HepG2 (cell line): ENCODE measurements at regions not wholly inside any gene's neighbourhood (a gene's known extent, or its start where the extent isn't known, plus 50 kb on each side); places are given as distances from the start of the nearest gene placed in this dataset.

Experiments used
- ATAC-seq: fragments of 200-7000 bp; cut with Tn5 transposase; 3 replicates; pipeline ENCODE4 v1.9.1; 2020; ENCODE audit warnings: mild to moderate bottlenecking, moderate library complexity
- BruUV-seq: library from RNA; stranded (reverse); fragments of 400-500 nt; replicated peaks from 2 replicates; lab custom pipeline; 2021; lab: Mats Ljungman, UMichigan
- CTCF ChIA-PET: fragments of 300-600 bp; formaldehyde crosslinking; extraction: SDS; loops from one replicate; lab custom pipeline; 2021; ENCODE audit warnings: low total read pairs, inconsistent platforms, low intra/inter-chr PET ratio; lab: Yijun Ruan, JAX
- POLR2A ChIA-PET: fragments of 350-600 bp; sonication (Branson Sonifier 250); formaldehyde crosslinking; loops from one replicate; lab custom pipeline; 2020; ENCODE audit warnings: antibody characterized with exemption, inconsistent platforms; lab: Yijun Ruan, JAX
- DNase-seq: peaks from one replicate; pipeline ENCODE4 v3.0.0-alpha.2; 2015; ENCODE audit warnings: low spot score
- FAIRE-seq: peaks from 3 replicates; lab custom pipeline; 2011; peaks lifted over from hg19 to GRCh38; lab: Jason Lieb, UNC
- H2AFZ ChIP-seq: one replicate; pipeline ENCODE4 v1.6.1; 2011; ENCODE audit warnings: low read length, inconsistent platforms
- H3K27ac ChIP-seq: fragments of 300-600 bp; 3 replicates; pipeline ENCODE4 v1.8.0; 2011; ENCODE audit warnings: mixed run types, mild to moderate bottlenecking, mixed read lengths, low read length, inconsistent platforms; ENCODE audit not compliant: insufficient read depth; ENCODE audit errors: extremely low read length
- H3K27me3 ChIP-seq, 2 experiments: fragments of 200-600 bp in 1 of 2; 2 replicates in 1 of 2; 3 replicates in 1 of 2; pipeline versions ENCODE4 v1.6.0 to v1.8.0; 2011; ENCODE audit warnings: low read length in 2 of 2, mild to moderate bottlenecking in 2 of 2, moderate library complexity in 2 of 2, inconsistent platforms in 1 of 2; ENCODE audit not compliant: insufficient read depth in 2 of 2, control insufficient read depth in 1 of 2
- H3K36me3 ChIP-seq, 2 experiments: fragments of 200-600 bp in 1 of 2; replicated peaks in 1 of 2; 2 replicates in 1 of 2; 3 replicates in 1 of 2; pipeline versions ENCODE4 v1.5.1 to v1.8.0; 2011; ENCODE audit warnings: low read length in 2 of 2, inconsistent platforms in 1 of 2; ENCODE audit not compliant: insufficient read depth in 2 of 2, control insufficient read depth in 1 of 2
- H3K4me1 ChIP-seq: 2 replicates; pipeline ENCODE4 v1.5.1; 2012; ENCODE audit warnings: low read length, inconsistent platforms; ENCODE audit not compliant: insufficient read depth
- H3K4me2 ChIP-seq: 2 replicates; pipeline ENCODE4 v1.6.0; 2011; ENCODE audit warnings: low read depth, low read length, inconsistent platforms
- H3K4me3 ChIP-seq, 3 experiments: fragments of 200-600 bp in 1 of 3; sonication (generic), shearing (Covaris generic) in 1 of 3; replicated peaks in 1 of 3; 2 replicates each; pipeline ENCODE4 v1.5.1; 2011 to 2016; ENCODE audit warnings: low read length in 3 of 3, inconsistent platforms in 2 of 3, low read depth in 2 of 3, mild to moderate bottlenecking in 2 of 3, control low read depth in 1 of 3, mixed read lengths in 1 of 3; ENCODE audit not compliant: insufficient read depth in 1 of 3
- H3K79me2 ChIP-seq: one replicate; pipeline ENCODE4 v1.6.1; 2011; ENCODE audit warnings: low read length, inconsistent platforms; ENCODE audit not compliant: insufficient read depth
- H3K9ac ChIP-seq: 2 replicates; pipeline ENCODE4 v1.6.0; 2011; ENCODE audit warnings: mild to moderate bottlenecking, low read depth, low read length, inconsistent platforms; ENCODE audit not compliant: insufficient read depth
- H3K9me3 ChIP-seq: 2 replicates; pipeline ENCODE4 v1.5.1; 2012; ENCODE audit warnings: mild to moderate bottlenecking, low read length
- H4K20me1 ChIP-seq: 2 replicates; pipeline ENCODE4 v1.6.0; 2011; ENCODE audit warnings: inconsistent platforms, mild to moderate bottlenecking, low read length, moderate library complexity; ENCODE audit not compliant: insufficient read depth
- ISL2 ChIP-seq: sonication (generic); formaldehyde crosslinking; IDR thresholded peaks from 2 replicates; pipeline ENCODE4 v1.5.0; 2020; ENCODE audit warnings: missing genetic modification reagents
- KIAA2018 ChIP-seq: sonication (generic); formaldehyde crosslinking; IDR thresholded peaks from 2 replicates; pipeline ENCODE4 v1.5.0; 2020; ENCODE audit warnings: mild to moderate bottlenecking, missing genetic modification reagents, borderline replicate concordance
- ZNF180 ChIP-seq: sonication (generic); formaldehyde crosslinking; IDR thresholded peaks from 2 replicates; pipeline ENCODE4 v1.4.0; 2020; ENCODE audit warnings: low read depth, missing genetic modification reagents, borderline replicate concordance
- ZNF281 ChIP-seq: sonication (generic); formaldehyde crosslinking; IDR thresholded peaks from 2 replicates; pipeline ENCODE4 v1.4.0; 2020; ENCODE audit warnings: missing genetic modification reagents, borderline replicate concordance
- ZNF367 ChIP-seq: sonication (generic); formaldehyde crosslinking; IDR thresholded peaks from 2 replicates; pipeline ENCODE4 v1.4.0; 2020; ENCODE audit warnings: missing genetic modification reagents, borderline replicate concordance
- ZNF607 ChIP-seq: sonication (generic); formaldehyde crosslinking; IDR thresholded peaks from 2 replicates; pipeline ENCODE4 v1.5.1; 2020; ENCODE audit warnings: missing genetic modification reagents, mild to moderate bottlenecking, borderline replicate concordance
- WGBS: methylation state at CpG from one replicate; pipeline ENCODE4 v1.1.6; 2017; ENCODE audit warnings: low lambda C conversion rate; 5-methylcytosine and 5-hydroxymethylcytosine counted together
- in situ Hi-C: cut with HindIII; loops from 2 replicates; pipeline ENCODE4 v1.10.0; 2017; ENCODE audit warnings: low pct_unique_long_range_greater_than_20kb; ENCODE audit not compliant: extremely low pct_ligation_motif_present
- intact Hi-C: fragments of 100-400 bp; cut with micrococcal nuclease; formaldehyde crosslinking; loops from one replicate; pipeline ENCODE4 v1.10.0; 2022; ENCODE audit not compliant: unreplicated experiment

GRCh38 chr4:171648926-171649325, 164.3 kb upstream of the GALNTL6 start:
- Histone ChIP-seq H3K9me3 (no peaks in the 10 kb centered on the region), H3K9ac (no peak overlapping the region), H3K79me2 (no peaks in the 10 kb centered on the region), H3K4me3 (no peak overlapping the region), H3K27ac (no peak overlapping the region), H3K4me2 (no peak overlapping the region), H4K20me1 (no peaks in the 10 kb centered on the region), H3K36me3 (no peaks in the 10 kb centered on the region), H2AFZ (no peak overlapping the region), H3K4me1 (no peaks in the 10 kb centered on the region), H3K27me3 (no peaks in the 10 kb centered on the region)
- ChIA-PET POLR2A (no interaction called here), CTCF (no interaction called here)
- DNase-seq, result no peak
- intact Hi-C loops, result no loop called here
- ATAC-seq, result no peak
- in situ Hi-C loops, result no loop called here
- 14% methylated on average over 5 of the region's 5 CpGs for WGBS
- FAIRE-seq, result no peak
- no TSS peak for BruUV-seq
- no peak for TF ChIP-seq ZNF180 (CRISPR knock-in tag)
- TF ChIP-seq KIAA2018 (CRISPR knock-in tag), result no peak
- no peak for TF ChIP-seq ISL2
- no peak for TF ChIP-seq ZNF607 (CRISPR knock-in tag)
- no peak for TF ChIP-seq ZNF281 (CRISPR knock-in tag)
- no peak for TF ChIP-seq ZNF367 (CRISPR knock-in tag)
